GM03348 (cell line): ENCODE measurements at regions not wholly inside any gene's neighbourhood (a gene's known extent, or its start where the extent isn't known, plus 50 kb on each side); places are given as distances from the start of the nearest gene placed in this dataset.

Source experiments
- DNase-seq: peaks from one replicate; pipeline ENCODE4 v3.0.0; 2012; ENCODE audit warnings: low spot score

DNA sequence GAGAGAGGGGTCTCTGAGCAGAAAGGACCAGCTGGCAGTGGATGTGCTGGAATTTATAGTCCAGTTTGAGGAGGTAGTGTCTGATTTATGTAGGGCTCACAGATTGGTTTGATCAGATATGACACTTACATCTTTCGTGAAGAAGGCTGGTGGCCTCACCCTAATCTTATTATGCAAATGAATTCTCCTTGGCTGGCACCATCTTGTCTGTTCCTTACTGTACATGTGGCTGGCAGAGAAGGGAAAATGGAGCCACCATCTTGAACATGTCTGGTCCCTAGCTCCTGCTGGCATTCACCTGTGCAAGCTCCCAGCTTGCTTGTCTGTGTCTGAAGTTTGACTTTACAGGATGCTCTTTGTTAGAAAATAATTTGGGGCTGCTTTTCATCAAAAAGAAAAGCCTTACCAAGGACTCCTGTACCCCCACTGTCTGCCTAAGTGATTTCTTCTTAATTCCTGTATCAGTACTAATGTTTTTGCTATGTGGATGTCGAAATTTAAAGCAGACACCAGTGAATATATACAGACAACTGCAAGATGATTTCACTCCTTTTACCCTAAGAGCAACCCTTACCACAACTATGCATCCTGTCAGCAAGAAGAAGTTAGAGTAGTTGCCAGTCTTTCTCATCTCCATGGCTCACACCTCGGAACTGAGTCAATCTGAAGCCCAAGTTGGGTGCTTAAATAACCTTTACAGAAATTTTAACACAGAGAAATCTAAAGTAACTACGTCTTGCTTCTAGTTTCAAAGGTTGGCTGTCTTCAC is 322.0 kb upstream of the SEMA3D start:
- DNase-seq, result peak; percentile 75

DNA sequence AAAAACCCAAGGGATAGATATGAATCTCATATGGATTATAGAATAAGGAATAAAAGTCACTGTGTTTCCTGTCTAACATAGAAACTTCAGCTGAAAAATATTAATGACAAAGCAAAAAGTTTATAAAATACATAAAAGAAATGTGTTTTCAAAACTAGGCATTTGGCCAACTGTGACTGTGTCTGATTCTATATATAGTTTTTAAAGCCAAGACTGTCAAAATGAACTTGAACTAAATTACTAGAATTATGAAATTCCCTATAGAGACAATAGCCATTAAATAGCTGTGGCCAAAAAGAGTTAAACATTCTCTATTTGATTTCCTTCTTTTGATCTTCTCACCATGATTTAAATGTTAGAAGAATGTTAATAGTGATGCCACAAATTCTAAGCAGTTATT is 311.2 kb upstream of the SEMA3D start:
- no peak for DNase-seq

DNA sequence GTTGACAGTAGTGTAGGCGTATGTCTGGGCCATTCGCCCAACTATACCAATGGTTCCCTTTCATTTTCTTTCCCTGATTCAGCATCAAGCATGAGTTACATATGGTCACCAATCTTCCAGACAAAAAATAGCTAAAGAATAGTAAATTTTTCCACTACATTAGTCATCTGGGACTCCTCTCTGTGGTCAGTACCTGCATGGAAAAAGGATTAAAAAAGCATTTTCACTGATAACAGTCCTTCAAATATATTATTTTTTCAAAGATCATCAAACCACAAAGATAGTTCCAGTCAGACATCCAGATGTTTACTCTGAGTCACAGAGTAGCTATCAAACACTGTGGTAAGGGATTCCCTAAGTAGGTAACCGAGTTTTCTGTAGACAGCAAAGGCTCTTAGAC is 302.6 kb upstream of the SEMA3D start:
- peak; percentile 52 for DNase-seq

DNA sequence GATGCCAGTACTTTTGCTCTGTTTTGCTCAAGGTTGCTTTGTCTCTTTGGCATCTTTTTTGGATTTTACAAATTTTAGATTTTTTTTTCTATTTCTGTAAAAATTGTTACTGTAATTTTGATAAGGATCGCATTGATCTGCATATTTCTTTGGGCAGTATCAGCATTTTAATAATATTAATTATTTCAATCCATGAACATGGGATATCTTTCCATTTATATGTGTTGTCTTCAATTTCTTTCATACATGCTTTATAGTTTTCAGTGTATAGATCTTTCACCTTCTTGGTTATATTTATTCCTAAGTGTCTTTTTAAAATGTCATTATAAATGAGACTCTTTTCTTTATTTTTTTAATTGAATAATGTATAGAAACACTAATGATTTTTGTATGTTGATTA is 301.6 kb upstream of the SEMA3D start:
- no peak for DNase-seq

DNA sequence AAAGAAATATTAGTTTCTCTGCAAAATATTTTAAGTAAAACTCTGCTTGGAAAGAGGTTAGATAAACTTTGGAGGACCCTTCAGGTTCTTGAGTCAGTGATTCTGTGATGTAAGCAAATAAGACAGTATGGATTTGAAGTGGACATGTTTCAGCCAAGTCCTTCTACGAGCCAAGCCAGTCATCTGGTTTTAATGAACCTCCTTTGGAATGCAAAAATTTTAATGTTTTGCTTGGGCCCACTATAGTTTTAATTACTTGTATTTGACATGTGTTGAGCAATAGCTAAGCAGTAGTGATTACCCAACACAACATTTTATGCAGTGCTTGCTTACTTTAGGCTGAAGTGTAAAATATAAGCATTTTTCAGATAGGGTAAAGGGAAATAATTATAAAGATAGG is 296.3 kb upstream of the SEMA3D start:
- peak; percentile 44 for DNase-seq

DNA sequence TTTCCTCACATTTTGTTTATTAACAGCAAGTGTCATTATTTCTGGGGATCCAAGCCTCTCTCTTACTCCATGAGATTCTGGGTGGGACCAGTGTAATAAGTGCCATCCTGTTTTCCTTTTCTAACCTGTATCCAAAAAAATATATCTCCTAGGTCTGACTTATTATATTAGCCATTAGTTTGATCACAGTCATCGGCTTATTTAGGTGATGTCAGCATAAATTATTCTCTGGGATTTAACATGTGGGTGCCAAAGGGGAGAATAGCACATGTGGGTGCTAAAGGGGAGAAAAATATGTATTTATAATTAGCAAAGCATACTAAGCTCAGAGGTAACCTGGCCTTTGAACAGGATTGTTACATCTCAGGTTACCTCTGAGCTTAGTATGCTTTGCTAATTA is 293.8 kb upstream of the SEMA3D start:
- no peak for DNase-seq

DNA sequence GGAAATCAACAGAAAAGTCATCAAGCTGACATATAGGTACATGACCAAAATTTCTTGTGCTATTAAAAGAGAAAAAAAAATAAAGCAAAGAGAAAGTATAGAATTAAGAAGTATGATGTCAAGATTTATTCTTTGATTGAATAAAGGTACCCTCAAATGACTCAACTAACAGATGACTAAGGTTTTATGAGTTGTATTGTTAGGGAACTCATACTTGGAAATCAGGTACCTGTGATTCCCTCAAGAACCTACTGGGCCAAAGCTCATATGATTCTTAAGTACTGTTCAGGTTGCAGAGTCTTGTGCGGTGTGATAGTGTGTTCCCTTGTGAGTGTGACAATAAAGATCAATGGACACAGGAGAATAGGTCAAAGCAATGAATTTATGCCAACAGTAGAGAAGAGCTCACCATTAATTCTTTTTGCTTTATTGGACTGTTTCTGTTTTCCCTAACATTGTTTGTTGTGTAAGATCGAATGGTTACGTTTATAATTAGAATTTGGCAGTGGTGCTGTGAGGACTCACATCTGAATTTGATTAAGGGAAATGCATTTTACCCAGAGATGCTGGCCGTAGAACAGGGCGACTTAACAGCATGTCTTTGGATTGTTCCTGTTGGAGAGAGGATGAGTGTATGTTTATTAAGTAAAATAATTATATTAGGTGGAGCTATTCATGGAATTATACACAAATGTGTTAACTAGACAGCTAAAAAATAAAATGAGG is 293.2 kb upstream of the SEMA3D start:
- peak; percentile 31 for DNase-seq

DNA sequence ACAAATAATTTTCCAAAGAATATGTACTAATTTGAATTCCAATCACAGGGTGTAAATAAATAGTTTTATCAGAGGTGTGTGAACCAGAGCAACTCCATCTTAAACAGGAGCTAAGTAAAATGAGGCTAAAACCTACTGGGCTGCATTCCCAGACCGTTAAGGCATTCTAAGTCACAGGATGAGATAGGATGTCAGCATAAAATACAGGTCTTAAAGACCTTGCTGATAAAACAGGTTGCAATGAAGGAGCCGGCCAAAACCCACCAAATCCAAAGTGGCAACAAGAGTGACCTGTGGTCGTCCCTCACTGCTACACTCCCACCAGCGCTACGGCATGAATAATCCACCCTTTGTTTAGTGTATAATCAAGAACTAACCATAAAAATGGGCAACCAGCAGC is 291.7 kb upstream of the SEMA3D start:
- DNase-seq, result no peak

DNA sequence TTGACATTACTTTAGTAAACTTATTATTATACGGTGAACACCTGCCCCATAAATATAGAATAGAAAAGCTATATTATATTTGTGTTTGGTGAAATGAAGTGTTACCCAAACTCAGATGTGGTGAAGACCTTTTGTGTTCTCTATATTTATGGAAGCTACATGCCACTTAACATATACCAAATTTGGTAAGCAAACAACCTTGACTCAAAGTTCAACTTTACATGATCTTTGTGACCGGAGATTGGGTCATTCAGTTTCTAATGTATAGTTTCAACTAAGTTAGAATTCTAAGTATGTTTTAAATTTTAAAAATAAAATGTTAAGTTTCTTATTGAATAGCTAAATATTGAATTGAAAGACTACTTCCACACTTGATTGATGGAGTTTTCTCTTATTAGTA is 288.6 kb upstream of the SEMA3D start:
- no peak for DNase-seq

DNA sequence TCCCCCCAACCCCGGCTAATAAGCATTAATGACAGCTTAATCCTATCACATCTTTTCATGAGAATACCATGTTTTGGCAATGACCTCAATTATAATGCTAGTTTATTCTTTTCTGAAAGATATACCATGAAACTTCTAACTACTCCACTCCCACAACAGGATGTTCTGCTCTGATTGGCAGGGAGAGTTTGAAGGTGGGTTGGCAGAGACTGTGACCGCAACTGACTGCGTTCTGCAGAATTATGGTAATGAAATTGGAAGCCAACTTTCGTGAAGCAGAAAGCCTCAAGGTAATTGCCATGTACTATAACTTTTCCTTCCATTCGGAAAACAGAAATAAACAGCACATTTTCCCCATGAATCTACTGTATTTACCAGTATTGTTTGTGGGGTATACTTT is 288.2 kb upstream of the SEMA3D start:
- no peak for DNase-seq

DNA sequence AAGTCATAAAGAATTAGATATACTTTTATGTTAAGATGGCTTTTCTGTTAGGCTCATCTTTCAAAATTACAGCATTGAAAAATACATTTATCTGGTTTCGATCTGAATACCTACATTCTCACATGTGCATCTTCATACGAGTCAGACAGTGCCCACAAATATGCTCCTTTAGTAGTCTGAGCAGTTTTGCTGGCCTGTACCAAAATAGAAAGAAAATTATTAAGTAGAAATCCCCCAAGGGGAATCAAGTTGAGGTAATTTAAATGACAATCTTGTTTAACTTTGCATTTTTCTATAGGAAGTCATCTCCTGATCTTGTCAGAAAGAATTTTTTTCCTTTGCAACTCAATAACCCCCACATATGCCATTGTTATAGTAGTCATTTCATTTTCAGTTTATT is 287.4 kb upstream of the SEMA3D start:
- DNase-seq, result no peak

DNA sequence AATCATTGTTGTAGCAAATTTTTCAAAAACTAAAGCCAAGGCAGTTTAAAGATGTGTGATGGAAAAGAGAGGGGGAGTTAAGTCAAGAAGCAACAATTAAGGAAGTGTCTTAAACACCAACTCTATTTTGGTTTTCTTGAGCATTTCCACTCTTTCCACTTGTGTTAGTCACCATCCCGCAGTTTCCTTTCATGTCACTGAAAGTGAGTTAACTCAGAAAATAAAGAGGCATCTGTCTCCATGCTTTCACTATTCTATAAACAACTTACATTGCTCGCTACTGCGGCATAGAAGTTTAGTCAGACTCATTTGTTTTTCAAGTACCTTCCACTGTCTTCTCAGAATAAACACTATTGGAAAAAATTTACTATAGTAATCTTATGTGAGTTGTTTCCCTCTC is 284.9 kb upstream of the SEMA3D start:
- peak; percentile 6 for DNase-seq

DNA sequence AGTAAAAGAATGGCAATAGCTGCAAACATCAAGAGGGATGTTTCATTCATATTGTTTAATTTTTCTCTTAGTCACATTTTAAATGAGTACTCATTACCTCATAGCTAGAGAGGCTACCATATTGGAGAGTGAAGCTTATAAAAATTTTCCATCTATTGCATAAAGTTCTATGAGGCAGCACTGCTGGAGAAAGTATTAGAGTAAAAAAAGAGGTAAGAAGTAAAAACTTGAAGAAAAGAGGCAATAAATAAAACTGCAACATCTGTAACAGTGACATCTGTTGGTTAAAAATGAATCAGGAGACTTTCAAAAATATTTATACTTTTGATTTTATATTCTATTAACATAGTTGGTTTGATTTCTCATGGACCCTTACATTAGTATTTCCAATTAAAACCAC is 284.5 kb upstream of the SEMA3D start:
- no peak for DNase-seq

DNA sequence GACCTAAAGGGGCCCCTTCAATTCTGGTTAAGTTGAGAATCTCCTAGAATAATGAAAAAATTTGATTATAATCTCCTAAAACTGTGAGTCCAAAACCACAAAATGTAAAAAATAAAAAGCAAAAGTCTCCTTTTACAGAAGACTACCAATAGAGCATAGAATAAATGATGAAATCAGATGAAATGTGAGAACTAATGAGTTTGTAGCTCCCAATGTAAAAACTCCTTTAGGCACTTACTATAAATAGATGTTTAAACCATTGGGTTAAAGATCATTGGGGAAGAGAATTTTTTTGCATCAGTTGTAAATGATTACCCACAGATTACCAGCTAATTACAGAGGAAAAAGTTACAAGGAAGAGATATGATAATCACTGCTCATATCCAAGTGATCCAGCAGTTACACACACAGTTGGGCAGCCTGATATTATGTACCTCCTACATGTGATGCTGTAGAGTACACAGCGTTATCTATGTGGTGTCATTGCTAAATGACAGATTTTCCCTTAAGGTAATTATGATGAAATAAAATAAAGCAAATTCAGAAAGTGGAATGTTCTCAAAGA is 282.7 kb upstream of the SEMA3D start:
- no peak for DNase-seq

DNA sequence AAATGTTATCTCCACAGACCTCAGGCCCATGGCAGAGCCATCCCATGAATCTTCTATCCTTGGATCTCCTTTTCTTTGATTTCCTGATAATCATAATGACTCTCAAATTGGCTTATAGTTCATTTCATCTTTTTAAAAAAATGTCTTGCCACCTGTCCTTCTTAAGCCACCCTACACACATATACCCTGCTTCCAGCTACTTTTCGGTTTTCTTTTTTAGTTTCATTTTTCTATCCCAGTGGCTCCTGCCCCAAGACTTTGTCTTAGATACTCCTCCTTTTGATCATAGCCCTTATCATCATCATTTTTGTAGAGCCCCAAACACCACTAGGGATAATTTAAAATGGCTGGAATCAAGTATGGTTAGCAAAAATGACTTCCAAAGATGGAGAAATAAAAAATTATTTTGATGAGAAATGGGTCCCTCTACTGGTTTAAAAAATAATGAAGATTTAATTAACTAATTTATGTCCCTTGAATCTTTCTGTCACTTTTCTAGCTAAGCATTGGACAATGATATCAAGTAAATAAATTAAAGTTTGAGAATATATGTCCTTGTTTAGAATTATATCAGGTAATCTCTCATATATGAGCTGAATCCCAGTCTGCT is 277.3 kb upstream of the SEMA3D start:
- no peak for DNase-seq

DNA sequence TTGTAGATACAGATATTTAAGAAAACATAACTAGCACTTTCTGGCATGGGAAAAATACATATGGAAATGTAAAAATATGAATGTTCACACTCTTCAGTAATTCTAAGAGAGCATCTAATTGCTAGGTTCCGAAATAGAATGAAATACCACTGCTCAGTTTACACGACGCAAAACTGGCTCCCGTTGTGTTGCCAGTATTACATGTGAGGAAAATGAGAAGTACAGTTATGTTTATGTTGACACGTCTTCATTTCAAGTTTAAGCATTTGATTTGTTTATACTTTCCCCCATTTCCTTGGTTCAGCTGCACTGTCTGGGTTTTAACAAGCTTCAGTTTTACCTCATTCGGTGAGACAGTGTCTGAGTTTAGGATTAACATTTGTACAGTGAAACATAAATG is 275.8 kb upstream of the SEMA3D start:
- no peak for DNase-seq

DNA sequence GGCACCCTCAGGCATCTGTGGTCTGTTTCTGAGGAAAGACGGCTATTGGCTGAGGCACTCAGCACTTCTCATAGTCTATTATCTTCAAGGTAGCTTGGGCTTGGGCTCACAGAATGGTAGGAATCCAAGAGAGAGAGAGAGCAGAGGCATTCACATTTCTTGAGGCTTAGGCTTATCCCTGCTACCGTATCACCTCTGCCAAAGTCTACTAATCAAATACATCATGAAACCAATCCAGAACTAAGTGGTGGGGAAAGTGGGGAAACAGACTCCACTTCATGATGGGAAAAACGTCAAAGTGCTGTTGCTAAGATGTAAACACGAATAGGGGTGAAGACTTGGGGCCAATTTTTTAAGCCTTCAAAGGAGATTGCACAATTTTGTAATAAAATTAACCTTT is 271.1 kb upstream of the SEMA3D start:
- DNase-seq, result no peak

DNA sequence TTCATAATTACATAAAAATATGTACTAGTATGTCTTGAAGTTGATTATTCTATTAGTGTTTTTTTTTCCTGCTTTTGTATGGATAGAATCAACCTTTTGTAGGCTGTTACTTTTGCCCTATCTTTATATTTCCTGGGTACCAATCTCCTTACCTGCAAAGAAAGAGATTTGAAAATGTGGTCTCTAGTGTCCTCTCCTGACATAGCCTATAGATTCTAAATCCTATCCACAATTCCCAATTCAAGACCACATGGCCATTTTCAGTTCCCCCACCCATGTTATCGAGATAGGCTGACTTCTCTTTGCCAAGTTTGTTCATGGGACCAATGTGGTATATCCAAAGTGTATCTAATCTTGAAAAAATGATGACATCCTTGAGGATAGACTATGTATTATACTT is 269.4 kb upstream of the SEMA3D start:
- DNase-seq, result no peak

DNA sequence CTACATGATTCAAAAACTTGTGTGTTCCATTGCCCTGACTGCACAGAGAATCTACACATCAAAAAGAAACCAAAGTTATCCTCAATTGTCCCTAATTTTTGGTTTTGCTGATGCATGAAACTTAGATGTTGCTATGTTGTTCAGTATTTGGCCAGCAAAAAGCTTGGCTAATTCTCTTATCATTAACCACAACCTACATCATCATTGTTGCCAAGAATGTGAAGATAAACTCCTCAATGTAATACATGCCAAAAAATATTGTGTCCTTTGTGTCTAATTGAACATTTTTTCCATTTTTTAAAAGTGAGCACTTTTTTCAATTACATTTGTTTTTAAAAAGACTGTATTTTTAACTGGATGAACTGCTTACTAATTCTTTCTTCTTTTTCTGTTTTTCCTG is 268.0 kb upstream of the SEMA3D start:
- no peak for DNase-seq

DNA sequence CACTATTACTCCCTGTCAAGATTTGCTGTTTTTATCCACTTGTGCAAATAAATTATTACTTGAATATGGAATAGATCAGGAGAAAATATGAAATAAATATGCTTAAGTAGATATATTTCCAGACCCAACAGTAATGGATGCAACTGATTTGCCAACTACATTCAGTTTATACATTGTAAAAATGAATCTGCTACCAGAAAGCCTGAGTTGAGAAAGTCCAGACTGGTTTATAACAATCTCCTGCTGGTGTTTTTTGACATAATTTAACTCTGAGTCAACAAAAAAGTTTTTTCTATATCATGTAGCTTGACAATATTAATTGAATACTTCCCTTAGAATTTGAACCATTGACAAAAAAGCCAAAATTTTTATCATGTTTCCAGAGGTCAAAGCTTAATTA is 265.8 kb upstream of the SEMA3D start:
- no peak for DNase-seq

DNA sequence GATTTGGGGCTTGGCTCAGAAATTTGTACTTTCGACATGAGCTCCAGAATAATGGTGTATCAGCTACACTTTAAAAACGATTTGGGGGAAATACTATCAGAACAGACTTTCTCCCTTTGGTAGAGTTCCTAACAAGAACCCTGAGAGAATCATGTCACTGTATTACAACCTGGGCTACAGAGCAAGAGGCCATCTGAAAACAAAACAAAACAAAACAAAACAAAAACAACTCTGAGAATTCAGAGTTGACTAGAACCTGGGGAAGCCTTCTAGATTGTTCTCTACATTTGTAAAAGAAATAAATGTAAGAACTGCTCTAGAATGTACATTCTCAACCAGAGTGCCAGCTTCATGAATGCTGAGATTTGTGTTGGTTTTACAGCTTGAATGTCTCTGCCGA is 262.6 kb upstream of the SEMA3D start:
- DNase-seq, result no peak

DNA sequence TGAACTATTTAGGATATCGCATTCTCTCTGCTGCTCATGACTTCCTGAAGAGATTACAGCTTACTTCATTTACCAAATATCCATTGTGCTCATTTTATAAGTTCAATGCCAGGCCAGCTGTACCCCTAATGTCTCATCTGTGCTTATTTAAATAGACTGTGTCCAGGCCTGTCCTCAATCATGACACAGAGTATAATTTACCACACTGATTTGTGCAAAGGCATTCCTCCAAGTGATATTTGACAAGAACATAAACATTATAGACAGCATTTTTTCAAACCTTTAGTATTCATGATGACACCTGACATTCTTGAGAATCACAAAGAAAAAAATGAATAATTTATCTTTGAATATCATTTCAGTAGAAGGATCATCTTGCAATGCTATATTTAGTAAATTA is 260.1 kb upstream of the SEMA3D start:
- no peak for DNase-seq

DNA sequence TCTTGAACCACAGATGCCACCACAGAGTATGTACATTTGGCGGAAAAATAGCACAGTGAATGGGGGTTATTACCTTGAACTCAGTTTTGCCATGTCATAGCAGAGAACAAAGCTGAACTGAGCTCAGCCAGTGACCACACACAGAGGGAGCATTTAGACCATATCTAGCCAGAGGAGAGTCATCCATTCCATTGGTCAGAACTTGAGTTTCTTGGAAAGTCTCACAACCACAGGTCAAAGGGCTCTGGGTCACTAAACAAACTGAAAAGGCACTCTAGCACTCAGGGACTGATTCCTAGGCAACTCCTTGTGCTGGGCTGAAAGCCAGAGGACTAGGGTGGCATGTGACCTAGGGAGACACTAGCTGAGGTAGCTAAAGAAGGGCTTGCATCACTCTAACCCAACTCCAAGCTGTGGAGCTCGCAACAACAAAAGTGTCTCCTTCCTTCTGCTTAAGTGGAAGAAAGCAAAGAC is 239.7 kb upstream of the SEMA3D start:
- no peak for DNase-seq
